Liver (tissue), 7 donors: ENCODE measurements at regions not wholly inside any gene's neighbourhood (a gene's known extent, or its start where the extent isn't known, plus 50 kb on each side); places are given as distances from the start of the nearest gene placed in this dataset.

Source experiments
- DNase-seq: peaks from one replicate; pipeline ENCODE4 v3.0.0-alpha.2; 2017; ENCODE audit warnings: low spot score
- H3K27ac ChIP-seq, 2 donors: one replicate each; pipeline ENCODE4 v1.7.0; 2013; ENCODE audit warnings: inconsistent platforms in 2 of 2, low read length in 2 of 2, control low read depth in 1 of 2, low read depth in 1 of 2, mild to moderate bottlenecking in 1 of 2
- H3K27me3 ChIP-seq, 4 donors: one replicate each; pipeline versions ENCODE4 v1.6.1 to v1.7.0; 2013; ENCODE audit warnings: low read length in 3 of 4, inconsistent platforms in 1 of 4, mild to moderate bottlenecking in 1 of 4, moderate library complexity in 1 of 4; ENCODE audit not compliant: control insufficient read depth in 4 of 4, insufficient read depth in 4 of 4
- H3K36me3 ChIP-seq, 4 donors: one replicate each; pipeline versions ENCODE4 v1.6.1 to v1.7.0; 2013; ENCODE audit warnings: low read length in 3 of 4, mild to moderate bottlenecking in 3 of 4, low read depth in 1 of 4, moderate library complexity in 1 of 4; ENCODE audit not compliant: control insufficient read depth in 4 of 4, insufficient read depth in 3 of 4
- H3K4me1 ChIP-seq, 4 donors: one replicate each; pipeline versions ENCODE4 v1.6.1 to v1.7.0; 2013; ENCODE audit warnings: low read length in 3 of 4, mild to moderate bottlenecking in 3 of 4, moderate library complexity in 1 of 4; ENCODE audit not compliant: control insufficient read depth in 4 of 4, insufficient read depth in 4 of 4
- H3K4me3 ChIP-seq, 3 donors: one replicate each; pipeline versions ENCODE4 v1.6.1 to v1.7.0; 2013; ENCODE audit warnings: low read length in 3 of 3, control low read depth in 1 of 3, low read depth in 1 of 3, mild to moderate bottlenecking in 1 of 3
- H3K9ac ChIP-seq, 2 donors: one replicate each; pipeline ENCODE4 v1.7.0; 2013; ENCODE audit warnings: low read length in 2 of 2, mild to moderate bottlenecking in 2 of 2, moderate library complexity in 2 of 2, control low read depth in 1 of 2, low read depth in 1 of 2
- H3K9me3 ChIP-seq, 4 donors: one replicate each; pipeline versions ENCODE4 v1.6.1 to v1.7.0; 2013; ENCODE audit warnings: low read length in 3 of 4; ENCODE audit not compliant: control insufficient read depth in 4 of 4
- EGR1 ChIP-seq, 2 donors: IDR thresholded peaks; 2 replicates each; pipeline ENCODE4 v1.6.1; 2016 to 2018; ENCODE audit warnings: antibody characterized with exemption in 2 of 2, low read depth in 2 of 2
- FOXA2 ChIP-seq: IDR thresholded peaks from 2 replicates; pipeline ENCODE4 v1.6.1; 2016; ENCODE audit warnings: antibody characterized with exemption
- HNF4A ChIP-seq, 2 donors: conservative IDR thresholded peaks; 2 replicates each; pipeline ENCODE4 v1.6.1; 2016; ENCODE audit warnings: antibody characterized with exemption in 2 of 2, mild to moderate bottlenecking in 2 of 2
- HNF4G ChIP-seq: IDR thresholded peaks from 2 replicates; pipeline ENCODE4 v1.6.1; 2016; ENCODE audit warnings: antibody characterized with exemption
- JUND ChIP-seq, 2 donors: IDR thresholded peaks; 2 replicates each; pipeline ENCODE4 v1.6.1; 2016; ENCODE audit warnings: antibody characterized with exemption in 2 of 2
- MAX ChIP-seq: IDR thresholded peaks from 2 replicates; pipeline ENCODE4 v1.6.1; 2016; ENCODE audit warnings: antibody characterized with exemption
- NR2F2 ChIP-seq: IDR thresholded peaks from 2 replicates; pipeline ENCODE4 v1.6.1; 2016; ENCODE audit warnings: antibody characterized with exemption
- RAD21 ChIP-seq, 2 donors: IDR thresholded peaks; 2 replicates each; pipeline ENCODE4 v1.6.1; 2016; ENCODE audit warnings: antibody characterized with exemption in 2 of 2, mild to moderate bottlenecking in 2 of 2
- RXRA ChIP-seq, 2 donors: IDR thresholded peaks; 2 replicates each; pipeline ENCODE4 v1.6.1; 2017 to 2018; ENCODE audit warnings: antibody characterized with exemption in 2 of 2, mild to moderate bottlenecking in 1 of 2
- SP1 ChIP-seq: IDR thresholded peaks from 2 replicates; pipeline ENCODE4 v1.6.1; 2018; ENCODE audit warnings: antibody characterized with exemption, mild to moderate bottlenecking
- TAF1 ChIP-seq: conservative IDR thresholded peaks from 2 replicates; pipeline ENCODE4 v1.6.1; 2016; ENCODE audit warnings: antibody characterized with exemption, mild to moderate bottlenecking
- YY1 ChIP-seq: IDR thresholded peaks from 2 replicates; pipeline ENCODE4 v1.6.1; 2016; ENCODE audit warnings: antibody characterized with exemption, mild to moderate bottlenecking
- WGBS: extraction: QIAGEN DNeasy Blood & Tissue Kit; methylation state at CpG from one replicate; pipeline ENCODE4 v1.1.7; 2013; 5-methylcytosine and 5-hydroxymethylcytosine counted together
- TF ChIP-seq, protein P1 (sequence below): IDR thresholded peaks from 2 replicates; pipeline ENCODE4 v1.6.1; 2016; ENCODE audit warnings: antibody characterized with exemption
- donor health status: healthy.
- donor health status: healthy.
- donor health status: healthy.
- donor health status: healthy.

- H3K27me3 ChIP-seq, result no peaks in the 10 kb centered on the region
- no peak for TF ChIP-seq RAD21 (IDR thresholded peaks at IDR 0.05)
- no peak for TF ChIP-seq MAX
- no peak for TF ChIP-seq FOXA2
- TF ChIP-seq, protein P1, sequence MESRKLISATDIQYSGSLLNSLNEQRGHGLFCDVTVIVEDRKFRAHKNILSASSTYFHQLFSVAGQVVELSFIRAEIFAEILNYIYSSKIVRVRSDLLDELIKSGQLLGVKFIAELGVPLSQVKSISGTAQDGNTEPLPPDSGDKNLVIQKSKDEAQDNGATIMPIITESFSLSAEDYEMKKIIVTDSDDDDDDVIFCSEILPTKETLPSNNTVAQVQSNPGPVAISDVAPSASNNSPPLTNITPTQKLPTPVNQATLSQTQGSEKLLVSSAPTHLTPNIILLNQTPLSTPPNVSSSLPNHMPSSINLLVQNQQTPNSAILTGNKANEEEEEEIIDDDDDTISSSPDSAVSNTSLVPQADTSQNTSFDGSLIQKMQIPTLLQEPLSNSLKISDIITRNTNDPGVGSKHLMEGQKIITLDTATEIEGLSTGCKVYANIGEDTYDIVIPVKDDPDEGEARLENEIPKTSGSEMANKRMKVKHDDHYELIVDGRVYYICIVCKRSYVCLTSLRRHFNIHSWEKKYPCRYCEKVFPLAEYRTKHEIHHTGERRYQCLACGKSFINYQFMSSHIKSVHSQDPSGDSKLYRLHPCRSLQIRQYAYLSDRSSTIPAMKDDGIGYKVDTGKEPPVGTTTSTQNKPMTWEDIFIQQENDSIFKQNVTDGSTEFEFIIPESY, result no peak
- TF ChIP-seq EGR1 (IDR thresholded peaks at IDR 0.05; ENCODE audit: low read depth in 2 of 2), result no peak
- 92% methylated on average over 2 of the region's 2 CpGs for WGBS
- no peak overlapping the region for H3K4me3 ChIP-seq
- H3K27ac ChIP-seq, result no peak overlapping the region
- H3K36me3 ChIP-seq, result no peaks in the 10 kb centered on the region
- H3K9ac ChIP-seq, result no peak overlapping the region
- no peaks in the 10 kb centered on the region for H3K4me1 ChIP-seq
- no peak for DNase-seq
- no peaks in the 10 kb centered on the region for H3K9me3 ChIP-seq
These were observed 167.8 kb upstream of the DPH6 start for GRCh38 chr15:35713733-35714132.

DNA sequence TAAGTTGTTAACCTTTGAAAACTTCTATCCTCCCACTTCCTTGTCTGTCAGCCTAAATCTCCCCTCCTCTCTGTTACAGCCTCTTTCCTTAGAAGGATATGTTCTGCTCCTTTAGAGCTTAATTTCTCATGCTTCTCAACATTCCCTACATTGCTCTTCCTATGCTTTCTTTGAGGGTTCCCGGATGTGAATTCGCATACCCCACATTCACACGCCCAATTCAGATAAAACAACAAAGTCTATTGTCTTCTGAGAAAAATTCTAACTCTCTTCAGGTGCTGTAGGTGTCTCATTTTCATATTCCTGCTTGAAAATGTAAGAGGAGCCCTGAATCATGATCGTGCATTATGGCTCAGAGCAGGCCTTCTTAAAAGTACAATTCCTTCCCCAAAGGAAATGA, 171.8 kb upstream of the DPH6 start:
- no peak overlapping the region for H3K9ac ChIP-seq
- no peaks in the 10 kb centered on the region for H3K9me3 ChIP-seq
- no peaks in the 10 kb centered on the region for H3K4me1 ChIP-seq
- no peak overlapping the region for H3K4me3 ChIP-seq
- no peaks in the 10 kb centered on the region for H3K36me3 ChIP-seq
- DNase-seq, result no peak
- H3K27ac ChIP-seq, result no peak overlapping the region
- TF ChIP-seq MAX (no peak), TAF1 (no peak), HNF4G (no peak), HNF4A (conservative IDR thresholded peaks at IDR 0.05) (no peak), NR2F2 (no peak)
- WGBS, result 89% methylated on average over 4 of the region's 4 CpGs
- H3K27me3 ChIP-seq, result no peaks in the 10 kb centered on the region

DNA sequence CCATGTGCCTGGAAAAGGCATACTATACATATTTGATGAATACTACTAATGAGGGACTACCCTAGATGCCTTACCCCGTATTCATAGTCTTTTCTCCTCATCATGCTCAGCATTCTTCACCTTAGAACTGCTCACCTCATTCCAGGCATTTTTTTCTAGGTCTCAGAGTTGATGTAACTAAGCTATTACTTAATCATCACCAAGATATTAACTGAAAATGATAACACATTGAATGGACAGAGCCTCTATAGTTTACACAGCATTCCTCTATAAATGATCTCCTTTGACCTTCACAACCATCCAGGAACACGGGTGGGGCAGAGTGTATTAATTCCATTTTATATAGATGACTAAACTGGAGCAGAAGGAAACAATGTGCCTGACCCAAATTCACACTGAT, 174.1 kb upstream of the DPH6 start:
- Histone ChIP-seq H3K27ac (no peak overlapping the region), H3K9ac (no peak overlapping the region), H3K27me3 (no peaks in the 10 kb centered on the region), H3K9me3 (no peaks in the 10 kb centered on the region), H3K36me3 (no peaks in the 10 kb centered on the region), H3K4me3 (no peak overlapping the region), H3K4me1 (no peaks in the 10 kb centered on the region)
- WGBS, result 85% methylated on average over 2 of the region's 2 CpGs
- TF ChIP-seq JUND (IDR thresholded peaks at IDR 0.05), result no peak
- TF ChIP-seq RXRA (IDR thresholded peaks at IDR 0.05), result no peak
- TF ChIP-seq SP1, result no peak
- no peak for TF ChIP-seq YY1
- no peak for TF ChIP-seq EGR1 (IDR thresholded peaks at IDR 0.05; ENCODE audit: low read depth in 2 of 2)
- no peak for TF ChIP-seq FOXA2
- TF ChIP-seq HNF4G, result no peak
- no peak for TF ChIP-seq TAF1
- TF ChIP-seq MAX, result no peak
- no peak for DNase-seq
